ENCODE measurements at regions not wholly inside any gene's neighbourhood (a gene's known extent, or its start where the extent isn't known, plus 50 kb on each side); places are given as distances from the start of the nearest gene placed in this dataset.

GRCh38 chr3:188944108-188944507, 227.7 kb upstream of the TPRG1 start:
- TF ChIP-seq CTCF (IDR thresholded peaks at IDR 0.05) = no peak
- no peak for TF ChIP-seq POLR2AphosphoS5 (IDR thresholded peaks at IDR 0.05)
- no peak for TF ChIP-seq EP300 (IDR thresholded peaks at IDR 0.05)
- TF ChIP-seq POLR2A (IDR thresholded peaks at IDR 0.05; ENCODE audit: low read depth) = no peak

All from esophagus muscularis mucosa (tissue), 4 donors.